ENCODE measurements at regions not wholly inside any gene's neighbourhood (a gene's known extent, or its start where the extent isn't known, plus 50 kb on each side); places are given as distances from the start of the nearest gene placed in this dataset.

DNA sequence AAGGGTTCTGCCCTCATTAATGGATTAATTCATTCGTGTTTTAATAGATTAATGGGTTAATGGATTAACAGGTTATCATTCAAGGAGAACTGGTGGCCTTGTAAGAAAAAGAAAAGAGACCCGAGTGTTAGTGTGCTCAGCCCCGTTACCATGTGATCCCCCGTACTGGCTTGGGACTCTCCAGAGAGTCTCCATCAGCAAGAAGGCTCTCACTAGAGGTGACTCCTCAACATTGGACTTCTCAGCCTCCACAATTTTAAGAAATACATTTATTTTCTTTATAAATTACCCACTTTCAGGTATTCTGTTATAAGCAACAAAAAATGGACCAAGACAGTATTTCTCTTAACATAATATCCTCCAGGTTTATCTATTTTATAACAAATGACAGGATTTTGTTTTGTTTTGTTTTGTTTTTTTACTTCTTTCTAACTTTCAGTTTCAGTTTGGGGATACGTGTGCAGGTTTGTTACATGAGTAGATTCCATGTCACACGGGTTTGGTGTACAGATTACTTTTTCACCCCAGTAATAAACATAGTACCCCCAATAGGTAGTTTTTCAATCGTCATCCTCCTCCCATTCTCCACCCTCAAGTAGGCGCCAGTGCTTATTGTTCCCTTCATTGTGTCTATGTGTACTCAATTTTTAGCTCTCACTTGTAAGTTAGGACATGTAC, 456.1 kb downstream of the DNAH5 start:
- H3K4me3 ChIP-seq (ENCODE audit: low read depth, low read length) = no peak overlapping the region
- no peak for DNase-seq (ENCODE audit: low read depth)
- TF ChIP-seq, protein P1, sequence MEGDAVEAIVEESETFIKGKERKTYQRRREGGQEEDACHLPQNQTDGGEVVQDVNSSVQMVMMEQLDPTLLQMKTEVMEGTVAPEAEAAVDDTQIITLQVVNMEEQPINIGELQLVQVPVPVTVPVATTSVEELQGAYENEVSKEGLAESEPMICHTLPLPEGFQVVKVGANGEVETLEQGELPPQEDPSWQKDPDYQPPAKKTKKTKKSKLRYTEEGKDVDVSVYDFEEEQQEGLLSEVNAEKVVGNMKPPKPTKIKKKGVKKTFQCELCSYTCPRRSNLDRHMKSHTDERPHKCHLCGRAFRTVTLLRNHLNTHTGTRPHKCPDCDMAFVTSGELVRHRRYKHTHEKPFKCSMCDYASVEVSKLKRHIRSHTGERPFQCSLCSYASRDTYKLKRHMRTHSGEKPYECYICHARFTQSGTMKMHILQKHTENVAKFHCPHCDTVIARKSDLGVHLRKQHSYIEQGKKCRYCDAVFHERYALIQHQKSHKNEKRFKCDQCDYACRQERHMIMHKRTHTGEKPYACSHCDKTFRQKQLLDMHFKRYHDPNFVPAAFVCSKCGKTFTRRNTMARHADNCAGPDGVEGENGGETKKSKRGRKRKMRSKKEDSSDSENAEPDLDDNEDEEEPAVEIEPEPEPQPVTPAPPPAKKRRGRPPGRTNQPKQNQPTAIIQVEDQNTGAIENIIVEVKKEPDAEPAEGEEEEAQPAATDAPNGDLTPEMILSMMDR (IDR thresholded peaks at IDR 0.05; ENCODE audit: insufficient read depth, low read depth, low read length, missing control alignments) = no peak

DNA sequence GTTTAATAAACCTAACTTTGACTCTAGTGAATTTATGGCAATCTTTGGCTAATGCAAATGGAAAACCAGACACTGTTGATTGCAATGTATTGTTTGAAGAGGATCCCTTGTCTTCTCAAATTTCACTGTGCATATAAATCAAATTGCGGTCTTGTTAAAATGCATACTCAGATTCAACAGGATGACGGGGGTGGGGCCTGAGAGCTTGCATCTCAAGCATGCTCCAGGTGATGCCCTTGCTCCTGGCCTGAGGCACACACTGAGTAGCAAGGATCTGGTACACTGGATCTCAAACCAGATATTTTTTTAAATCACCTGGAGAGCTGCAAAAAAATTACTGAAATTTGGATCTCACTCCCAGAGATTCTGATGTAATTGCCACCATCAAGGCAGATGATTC, 463.7 kb downstream of the DNAH5 start:
- H3K4me3 ChIP-seq (ENCODE audit: low read depth, low read length) = no peak overlapping the region
- TF ChIP-seq, protein P1 (IDR thresholded peaks at IDR 0.05; ENCODE audit: insufficient read depth, low read depth, low read length, missing control alignments) = no peak
- no peak for DNase-seq (ENCODE audit: low read depth)

DNA sequence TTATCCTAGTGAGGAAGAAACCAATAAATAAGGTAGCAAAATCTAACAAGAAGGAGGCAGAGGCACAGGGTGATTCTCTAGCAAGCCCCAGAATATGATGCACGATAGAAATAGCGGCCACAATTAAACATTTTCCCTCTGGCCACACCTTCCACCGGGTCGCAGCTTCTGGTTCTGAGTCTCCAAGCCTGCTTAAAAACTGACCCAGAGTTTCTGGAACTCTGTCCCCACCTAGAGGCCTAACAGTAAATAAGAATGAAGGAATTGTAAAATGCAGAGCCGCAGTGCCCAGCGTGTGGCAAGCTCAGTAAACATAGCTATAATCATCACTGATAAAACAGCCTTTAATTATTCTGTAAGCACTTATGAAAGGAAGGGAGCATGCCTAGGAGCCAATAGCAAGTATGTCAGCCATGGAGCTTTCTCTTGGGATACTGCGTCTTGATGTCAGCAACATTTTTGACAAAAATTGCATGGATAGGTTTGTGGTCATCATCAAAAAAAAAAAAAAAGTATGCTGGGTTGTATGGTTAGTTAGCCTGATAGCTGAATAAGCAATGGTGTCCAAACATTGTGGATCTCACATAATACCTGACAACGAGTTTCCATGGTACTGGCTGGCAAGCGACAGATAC, 465.5 kb downstream of the DNAH5 start:
- DNase-seq (ENCODE audit: low read depth) = peak; percentile 27
- TF ChIP-seq, protein P1 (IDR thresholded peaks at IDR 0.05; ENCODE audit: insufficient read depth, low read depth, low read length, missing control alignments) = peak; percentile 34
- H3K4me3 ChIP-seq (ENCODE audit: low read depth, low read length) = no peak overlapping the region

DNA sequence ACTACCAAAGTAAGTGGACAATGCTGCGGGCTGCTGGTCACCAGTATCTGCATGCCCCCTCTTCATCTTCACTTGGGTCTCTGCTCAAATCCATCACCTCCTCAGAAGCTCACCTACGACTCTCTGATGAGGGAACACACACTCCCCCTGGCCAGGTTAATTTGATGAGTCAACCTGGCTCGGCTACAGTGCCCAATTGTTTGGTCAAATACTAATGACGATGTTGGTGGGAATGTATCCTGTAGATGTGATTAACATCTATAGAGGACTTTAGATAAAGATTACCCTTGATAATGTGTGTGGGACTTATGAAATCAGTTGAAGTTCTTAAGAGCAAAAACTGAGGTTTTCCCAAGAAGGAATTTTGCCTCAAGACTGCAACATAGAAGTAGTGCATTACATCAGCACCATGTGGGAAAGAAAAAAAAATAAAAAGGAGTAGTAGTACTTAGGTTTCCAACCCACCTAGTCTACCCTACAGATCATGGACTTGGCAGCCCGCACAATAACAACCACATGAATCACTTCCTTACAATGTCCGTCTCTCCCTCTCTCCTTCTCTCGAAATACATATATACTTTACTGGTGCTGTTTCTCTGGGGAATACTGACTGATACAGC, 467.3 kb downstream of the DNAH5 start:
- H3K4me3 ChIP-seq (ENCODE audit: low read depth, low read length) = no peak overlapping the region
- DNase-seq (ENCODE audit: low read depth) = no peak
- TF ChIP-seq, protein P1 (IDR thresholded peaks at IDR 0.05; ENCODE audit: insufficient read depth, low read depth, low read length, missing control alignments) = no peak

DNA sequence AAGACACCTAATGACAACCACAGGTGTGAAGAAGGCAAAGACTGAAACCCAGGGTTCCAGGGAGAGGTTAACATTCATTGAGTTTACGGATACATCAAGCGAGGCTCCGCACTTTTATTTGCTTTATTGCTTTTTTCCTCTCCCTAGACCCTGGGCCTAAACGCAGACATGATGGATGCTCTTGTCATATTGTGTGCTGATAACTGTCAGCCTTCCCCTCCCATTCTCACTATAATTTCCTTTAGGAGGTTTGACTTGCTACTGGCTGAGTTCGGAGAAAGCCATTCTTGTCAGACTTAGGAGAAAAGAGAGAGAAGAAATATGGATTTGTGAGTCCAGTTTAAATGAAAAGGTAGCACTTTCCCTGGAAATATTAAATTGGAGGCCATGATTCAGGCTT, 471.6 kb downstream of the DNAH5 start:
- no peak overlapping the region for H3K4me3 ChIP-seq (ENCODE audit: low read depth, low read length)
- no peak for DNase-seq (ENCODE audit: low read depth)
- TF ChIP-seq, protein P1 (IDR thresholded peaks at IDR 0.05; ENCODE audit: insufficient read depth, low read depth, low read length, missing control alignments) = no peak

DNA sequence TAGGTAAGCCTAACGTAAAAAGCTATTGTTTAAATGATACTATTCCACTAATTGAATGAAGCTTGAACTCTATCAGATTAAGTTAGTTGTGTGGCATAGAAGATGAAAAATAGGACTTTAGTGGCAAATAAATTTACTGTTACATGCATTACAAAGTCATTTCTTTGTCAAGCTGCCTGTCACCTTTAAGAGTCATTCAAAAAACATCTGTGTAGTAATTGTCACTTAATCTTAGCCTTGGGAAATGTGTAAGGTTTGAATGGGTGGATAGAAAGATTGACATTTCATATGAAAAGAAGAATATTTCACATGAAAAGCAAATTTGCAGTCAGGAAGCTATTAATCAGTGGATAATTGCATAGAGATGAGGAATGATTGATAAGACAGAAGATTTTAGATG, 473.5 kb downstream of the DNAH5 start:
- DNase-seq (ENCODE audit: low read depth) = no peak
- H3K4me3 ChIP-seq (ENCODE audit: low read depth, low read length) = no peak overlapping the region
- TF ChIP-seq, protein P1 (IDR thresholded peaks at IDR 0.05; ENCODE audit: insufficient read depth, low read depth, low read length, missing control alignments) = no peak

Measured in GM12865 (cell line).